GM06990 (cell line): ENCODE measurements at regions not wholly inside any gene's neighbourhood (a gene's known extent, or its start where the extent isn't known, plus 50 kb on each side); places are given as distances from the start of the nearest gene placed in this dataset.
A peak's percentile ranks its signal among the peaks of the same experiment; 100 is the strongest.

Experiments
- DNase-seq: peaks from one replicate; pipeline ENCODE4 v3.0.0-alpha.2; 2011; ENCODE audit not compliant: insufficient read length; ENCODE audit errors: extremely low read depth
- H3K27me3 ChIP-seq: replicated peaks from 2 replicates; pipeline ENCODE4 v1.6.0; 2011; ENCODE audit warnings: low read length; ENCODE audit not compliant: control insufficient read depth, insufficient read depth
- H3K36me3 ChIP-seq: 2 replicates; pipeline ENCODE4 v1.5.1; 2011; ENCODE audit warnings: low read length; ENCODE audit not compliant: control insufficient read depth, insufficient read depth
- H3K4me3 ChIP-seq: replicated peaks from 2 replicates; pipeline ENCODE4 v1.5.1; 2011; ENCODE audit warnings: low read depth, mild to moderate bottlenecking, control low read depth, low read length
- TF ChIP-seq, protein P1 (sequence below): IDR thresholded peaks from 2 replicates; pipeline ENCODE4 v1.5.1; 2011; ENCODE audit warnings: low read length, control low read depth, mild to moderate bottlenecking, inconsistent platforms; ENCODE audit not compliant: insufficient read depth, poor library complexity, severe bottlenecking

- H3K36me3 ChIP-seq: no peaks in the 10 kb centered on the region
- H3K27me3 ChIP-seq: no peaks in the 10 kb centered on the region
- peak; percentile 86 for DNase-seq
- TF ChIP-seq, protein P1, sequence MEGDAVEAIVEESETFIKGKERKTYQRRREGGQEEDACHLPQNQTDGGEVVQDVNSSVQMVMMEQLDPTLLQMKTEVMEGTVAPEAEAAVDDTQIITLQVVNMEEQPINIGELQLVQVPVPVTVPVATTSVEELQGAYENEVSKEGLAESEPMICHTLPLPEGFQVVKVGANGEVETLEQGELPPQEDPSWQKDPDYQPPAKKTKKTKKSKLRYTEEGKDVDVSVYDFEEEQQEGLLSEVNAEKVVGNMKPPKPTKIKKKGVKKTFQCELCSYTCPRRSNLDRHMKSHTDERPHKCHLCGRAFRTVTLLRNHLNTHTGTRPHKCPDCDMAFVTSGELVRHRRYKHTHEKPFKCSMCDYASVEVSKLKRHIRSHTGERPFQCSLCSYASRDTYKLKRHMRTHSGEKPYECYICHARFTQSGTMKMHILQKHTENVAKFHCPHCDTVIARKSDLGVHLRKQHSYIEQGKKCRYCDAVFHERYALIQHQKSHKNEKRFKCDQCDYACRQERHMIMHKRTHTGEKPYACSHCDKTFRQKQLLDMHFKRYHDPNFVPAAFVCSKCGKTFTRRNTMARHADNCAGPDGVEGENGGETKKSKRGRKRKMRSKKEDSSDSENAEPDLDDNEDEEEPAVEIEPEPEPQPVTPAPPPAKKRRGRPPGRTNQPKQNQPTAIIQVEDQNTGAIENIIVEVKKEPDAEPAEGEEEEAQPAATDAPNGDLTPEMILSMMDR: peak; percentile 77
- peak overlapping the region; percentile 73 for H3K4me3 ChIP-seq
Observed at GRCh38 chr6:27177485-27178406, 69.8 kb upstream of the PRSS16 start.

- peak overlapping the region; percentile 73 for H3K4me3 ChIP-seq
- no peaks in the 10 kb centered on the region for H3K36me3 ChIP-seq
- no peak for DNase-seq
Observed at GRCh38 chr6:27178407-27178730, 69.1 kb upstream of the PRSS16 start.

DNA sequence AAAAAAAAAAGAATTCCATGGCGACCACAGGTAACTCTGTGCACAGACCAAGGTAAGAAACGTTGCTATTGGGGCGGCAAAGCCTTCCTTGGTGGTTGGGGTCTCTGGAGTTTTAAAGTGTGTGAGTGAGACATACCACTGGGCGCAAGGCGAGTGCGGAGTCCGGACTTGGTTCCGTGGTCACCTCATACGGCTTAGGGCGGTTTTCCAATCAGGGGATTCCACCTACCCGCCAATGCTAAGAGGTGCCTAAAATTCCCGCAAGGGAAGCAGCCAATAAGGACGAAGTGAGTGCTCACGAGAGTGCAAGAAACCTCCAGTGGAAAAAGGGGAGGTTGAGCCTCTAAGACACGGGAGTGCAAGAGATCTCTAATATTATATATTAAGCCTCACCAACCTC lies 68.6 kb upstream of the PRSS16 start:
- DNase-seq: no peak
- Histone ChIP-seq H3K36me3 (no peaks in the 10 kb centered on the region), H3K4me3 (no peak overlapping the region; the same call in 1 of the 2 replicates), H3K27me3 (no peaks in the 10 kb centered on the region)
- TF ChIP-seq, protein P1: no peak

More at GRCh38 chr6:27178407-27178730, 69.1 kb upstream of the PRSS16 start:
- TF ChIP-seq, protein P1: no peak
- no peaks in the 10 kb centered on the region for H3K27me3 ChIP-seq

GRCh38 chr6:27183060-27183832 lies 64.3 kb upstream of the PRSS16 start:
- TF ChIP-seq, protein P1: no peak
- Histone ChIP-seq H3K4me3 (no peak overlapping the region), H3K36me3 (no peaks in the 10 kb centered on the region), H3K27me3 (no peaks in the 10 kb centered on the region)
- no peak for DNase-seq

GRCh38 chr6:27187231-27188060 lies 60.1 kb upstream of the PRSS16 start:
- no peak for DNase-seq
- TF ChIP-seq, protein P1: no peak
- H3K4me3 ChIP-seq: peak overlapping the region; percentile 83
- no peaks in the 10 kb centered on the region for H3K36me3 ChIP-seq
- no peaks in the 10 kb centered on the region for H3K27me3 ChIP-seq
